A549 (cell line): ENCODE measurements at regions not wholly inside any gene's neighbourhood (a gene's known extent, or its start where the extent isn't known, plus 50 kb on each side); places are given as distances from the start of the nearest gene placed in this dataset.

Source experiments
- ATAC-seq, 2 experiments: fragments of 200-7000 bp in 1 of 2; fragments of >200 bp in 1 of 2; cut with Nextera tagmentation in 1 of 2; cut with Tn5 transposase in 1 of 2; 3 replicates each; pipeline versions ENCODE4 v1.8.0 to v1.9.1; 2018 to 2020; ENCODE audit warnings: mild to moderate bottlenecking in 1 of 2, moderate library complexity in 1 of 2
- CTCF ChIA-PET: fragments of 300-600 bp; sonication (Branson Sonifier 250); formaldehyde crosslinking; extraction: SDS; loops from one replicate; lab custom pipeline; 2021; ENCODE audit warnings: antibody characterized with exemption, inconsistent platforms; lab: Yijun Ruan, JAX
- POLR2A ChIA-PET: fragments of 350-600 bp; formaldehyde crosslinking; extraction: SDS; loops from one replicate; lab custom pipeline; 2021; ENCODE audit warnings: antibody characterized with exemption, inconsistent platforms; lab: Yijun Ruan, JAX
- DNase-seq, 2 experiments: peaks; one replicate each; pipeline versions ENCODE4 v3.0.0 to v3.0.0-alpha.2; 2011 to 2016; ENCODE audit warnings: low read depth in 1 of 2, low spot score in 1 of 2
- FAIRE-seq: peaks from 2 replicates; lab custom pipeline; 2011; peaks lifted over from hg19 to GRCh38; lab: Jason Lieb, UNC
- H3K27ac ChIP-seq, 2 experiments: fragments of >200 bp; sonication (Bioruptor Twin); formaldehyde crosslinking; 3 replicates each; pipeline ENCODE4 v1.5.1; 2016 to 2017
- H3K4me1 ChIP-seq: fragments of >200 bp; sonication (Bioruptor Twin); formaldehyde crosslinking; 3 replicates; pipeline ENCODE4 v1.6.1; 2016
- H3K4me2 ChIP-seq: fragments of >200 bp; sonication (Bioruptor Twin); formaldehyde crosslinking; 3 replicates; pipeline ENCODE4 v1.6.1; 2016
- H3K4me3 ChIP-seq: fragments of >200 bp; sonication (Bioruptor Twin); formaldehyde crosslinking; 3 replicates; pipeline ENCODE4 v1.5.1; 2016
- H3K9me3 ChIP-seq: fragments of >200 bp; sonication (Bioruptor Twin); formaldehyde crosslinking; 3 replicates; pipeline ENCODE4 v1.6.1; 2016
- EHMT2 ChIP-seq: fragments of 200-600 bp; sonication (generic); IDR thresholded peaks from 2 replicates; pipeline ENCODE4 v1.6.1; 2016; ENCODE audit warnings: antibody characterized with exemption, low read depth, mild to moderate bottlenecking, moderate library complexity
- EP300 ChIP-seq, 2 experiments: fragments of >200 bp; sonication (Bioruptor Twin); formaldehyde crosslinking; IDR thresholded peaks; 2 replicates in 1 of 2; 3 replicates in 1 of 2; pipeline ENCODE4 v1.6.1; 2016 to 2017
- FOXS1 ChIP-seq: fragments of 250-450 bp; sonication (Bioruptor Pico); IDR thresholded peaks from 2 replicates; pipeline ENCODE4 v1.5.0; 2020; ENCODE audit warnings: mild to moderate bottlenecking, moderate library complexity
- HOXA7 ChIP-seq: fragments of 250-450 bp; sonication (Bioruptor Pico); IDR thresholded peaks from 2 replicates; pipeline ENCODE4 v1.5.0; 2020; ENCODE audit warnings: mild to moderate bottlenecking, moderate library complexity
- JUN ChIP-seq, 2 experiments: fragments of >200 bp; sonication (Bioruptor Twin); formaldehyde crosslinking; IDR thresholded peaks; 2 replicates in 1 of 2; 3 replicates in 1 of 2; pipeline ENCODE4 v1.6.1; 2016 to 2017
- PHF8 ChIP-seq: fragments of 200-600 bp; sonication (generic); IDR thresholded peaks from 2 replicates; pipeline ENCODE4 v1.6.1; 2016; ENCODE audit warnings: low read depth, mild to moderate bottlenecking, antibody characterized with exemption, moderate library complexity, borderline replicate concordance
- POLR2A ChIP-seq: IDR thresholded peaks from 2 replicates; pipeline ENCODE4 v1.6.1; 2012; ENCODE audit warnings: mild to moderate bottlenecking, low read length
- RARB ChIP-seq: fragments of 250-450 bp; sonication (Bioruptor Pico); IDR thresholded peaks from 2 replicates; pipeline ENCODE4 v1.8.0; 2021; ENCODE audit warnings: mild to moderate bottlenecking, moderate library complexity
- RCOR1 ChIP-seq: fragments of 150-350 bp; IDR thresholded peaks from 2 replicates; pipeline ENCODE4 v1.6.1; 2014; ENCODE audit warnings: antibody characterized with exemption, low read length, low read depth
- RFX5 ChIP-seq: fragments of 450-650 bp; IDR thresholded peaks from 2 replicates; pipeline ENCODE4 v1.7.1; 2014; ENCODE audit warnings: antibody characterized with exemption, mild to moderate bottlenecking, moderate library complexity
- SMC3 ChIP-seq: fragments of >200 bp; sonication (Bioruptor Twin); formaldehyde crosslinking; IDR thresholded peaks from 3 replicates; pipeline ENCODE4 v1.6.1; 2018; ENCODE audit warnings: inconsistent platforms
- TFCP2L1 ChIP-seq: fragments of 250-450 bp; sonication (Bioruptor Pico); IDR thresholded peaks from 2 replicates; pipeline ENCODE4 v1.5.0; 2021; ENCODE audit warnings: mild to moderate bottlenecking
- TP53 ChIP-seq: fragments of 250-450 bp; sonication (Bioruptor Pico); IDR thresholded peaks from 2 replicates; pipeline ENCODE4 v1.5.0; 2021; ENCODE audit warnings: mild to moderate bottlenecking, moderate library complexity
- ZSCAN20 ChIP-seq: fragments of 250-450 bp; sonication (Bioruptor Pico); IDR thresholded peaks from 2 replicates; pipeline ENCODE4 v1.8.0; 2022; ENCODE audit warnings: mild to moderate bottlenecking, moderate library complexity
- WGBS: methylation state at CpG from one replicate; pipeline ENCODE4 v1.1.6; 2017; ENCODE audit errors: missing lambda C conversion rate; 5-methylcytosine and 5-hydroxymethylcytosine counted together
- TF ChIP-seq, protein P1 (sequence below): fragments of 200-600 bp; sonication (generic); IDR thresholded peaks from 2 replicates; pipeline ENCODE4 v1.6.1; 2016; ENCODE audit warnings: antibody characterized with exemption, mild to moderate bottlenecking, moderate library complexity
- TF ChIP-seq, protein P2 (sequence below): fragments of 450-650 bp; IDR thresholded peaks from 2 replicates; pipeline ENCODE4 v1.6.1; 2014; ENCODE audit warnings: antibody characterized with exemption
- TF ChIP-seq, protein P3 (sequence below): fragments of 150-350 bp; IDR thresholded peaks from 2 replicates; pipeline ENCODE4 v1.6.1; 2014; ENCODE audit warnings: low read depth, mild to moderate bottlenecking, low read length
- TF ChIP-seq, protein P4 (sequence below): fragments of 250-450 bp; sonication (Bioruptor Pico); IDR thresholded peaks from 2 replicates; pipeline ENCODE4 v1.5.0; 2020; ENCODE audit warnings: low read depth, mild to moderate bottlenecking, moderate library complexity
- TF ChIP-seq, protein P5 (sequence below): IDR thresholded peaks from 2 replicates; pipeline ENCODE4 v1.6.1; 2012
- TF ChIP-seq, protein P6 (sequence below): IDR thresholded peaks from 2 replicates; pipeline ENCODE4 v1.6.1; 2012; ENCODE audit warnings: low read depth, borderline replicate concordance

DNA sequence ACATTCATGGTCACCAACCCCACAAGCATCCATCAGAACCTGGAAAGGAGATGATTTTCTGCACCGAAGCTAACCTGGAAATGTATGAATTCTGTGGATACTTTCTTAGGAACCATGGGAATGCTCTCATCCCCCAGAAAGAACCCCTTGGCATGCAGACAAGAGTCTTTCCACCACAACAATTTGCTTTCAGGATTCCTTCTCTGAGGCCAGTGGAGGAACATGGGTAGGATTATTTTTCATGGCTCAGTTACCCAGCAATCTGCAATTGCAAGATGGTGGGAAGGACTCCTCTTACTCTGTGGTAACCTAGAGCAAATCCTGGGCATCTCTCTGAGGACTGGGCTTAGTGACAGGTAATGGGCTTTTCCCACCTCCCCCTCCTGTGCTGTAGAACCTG is 131.9 kb upstream of the MSX1 start (continued):
- TF ChIP-seq, protein P1, sequence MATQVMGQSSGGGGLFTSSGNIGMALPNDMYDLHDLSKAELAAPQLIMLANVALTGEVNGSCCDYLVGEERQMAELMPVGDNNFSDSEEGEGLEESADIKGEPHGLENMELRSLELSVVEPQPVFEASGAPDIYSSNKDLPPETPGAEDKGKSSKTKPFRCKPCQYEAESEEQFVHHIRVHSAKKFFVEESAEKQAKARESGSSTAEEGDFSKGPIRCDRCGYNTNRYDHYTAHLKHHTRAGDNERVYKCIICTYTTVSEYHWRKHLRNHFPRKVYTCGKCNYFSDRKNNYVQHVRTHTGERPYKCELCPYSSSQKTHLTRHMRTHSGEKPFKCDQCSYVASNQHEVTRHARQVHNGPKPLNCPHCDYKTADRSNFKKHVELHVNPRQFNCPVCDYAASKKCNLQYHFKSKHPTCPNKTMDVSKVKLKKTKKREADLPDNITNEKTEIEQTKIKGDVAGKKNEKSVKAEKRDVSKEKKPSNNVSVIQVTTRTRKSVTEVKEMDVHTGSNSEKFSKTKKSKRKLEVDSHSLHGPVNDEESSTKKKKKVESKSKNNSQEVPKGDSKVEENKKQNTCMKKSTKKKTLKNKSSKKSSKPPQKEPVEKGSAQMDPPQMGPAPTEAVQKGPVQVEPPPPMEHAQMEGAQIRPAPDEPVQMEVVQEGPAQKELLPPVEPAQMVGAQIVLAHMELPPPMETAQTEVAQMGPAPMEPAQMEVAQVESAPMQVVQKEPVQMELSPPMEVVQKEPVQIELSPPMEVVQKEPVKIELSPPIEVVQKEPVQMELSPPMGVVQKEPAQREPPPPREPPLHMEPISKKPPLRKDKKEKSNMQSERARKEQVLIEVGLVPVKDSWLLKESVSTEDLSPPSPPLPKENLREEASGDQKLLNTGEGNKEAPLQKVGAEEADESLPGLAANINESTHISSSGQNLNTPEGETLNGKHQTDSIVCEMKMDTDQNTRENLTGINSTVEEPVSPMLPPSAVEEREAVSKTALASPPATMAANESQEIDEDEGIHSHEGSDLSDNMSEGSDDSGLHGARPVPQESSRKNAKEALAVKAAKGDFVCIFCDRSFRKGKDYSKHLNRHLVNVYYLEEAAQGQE, result no peak
- no peak for TF ChIP-seq FOXS1
- TF ChIP-seq HOXA7 (CRISPR knock-in tag), result no peak

DNA sequence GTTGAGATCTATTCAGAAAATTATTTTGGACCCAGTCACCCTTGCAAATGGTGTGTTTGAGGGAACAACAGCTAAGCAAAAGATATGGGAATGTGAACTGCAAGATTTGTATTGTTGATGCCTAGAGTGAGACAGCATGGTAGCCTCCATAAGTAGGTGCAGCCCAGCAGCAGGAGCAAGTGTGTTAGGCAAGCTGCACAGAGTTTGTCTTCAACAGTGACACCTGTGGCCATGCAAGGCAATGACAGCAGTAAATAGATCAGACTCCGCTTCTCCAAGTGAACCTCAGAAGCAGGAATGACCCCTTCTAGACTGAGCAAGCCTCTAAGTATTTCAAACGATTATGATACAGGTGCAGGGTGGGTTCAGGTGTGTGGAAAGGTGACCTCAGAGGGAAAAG is 133.4 kb upstream of the MSX1 start:
- no peak for FAIRE-seq
- ChIA-PET CTCF (no interaction called here), POLR2A (no interaction called here)
- 0% methylated on average over 2 of the region's 2 CpGs for whole genome bisulfite sequencing
- Histone ChIP-seq H3K4me3 (no peak overlapping the region), H3K4me2 (no peak overlapping the region), H3K4me1 (no peaks in the 10 kb centered on the region), H3K27ac (no peak overlapping the region), H3K9me3 (peaks cover 8% of the 10 kb centered on the region; the same call in 2 of the 3 replicates)
- DNase-seq, result peak in 1 of 2 experiments; percentile 33
- no peak for ATAC-seq
- no peak for TF ChIP-seq EHMT2
- TF ChIP-seq, protein P2, sequence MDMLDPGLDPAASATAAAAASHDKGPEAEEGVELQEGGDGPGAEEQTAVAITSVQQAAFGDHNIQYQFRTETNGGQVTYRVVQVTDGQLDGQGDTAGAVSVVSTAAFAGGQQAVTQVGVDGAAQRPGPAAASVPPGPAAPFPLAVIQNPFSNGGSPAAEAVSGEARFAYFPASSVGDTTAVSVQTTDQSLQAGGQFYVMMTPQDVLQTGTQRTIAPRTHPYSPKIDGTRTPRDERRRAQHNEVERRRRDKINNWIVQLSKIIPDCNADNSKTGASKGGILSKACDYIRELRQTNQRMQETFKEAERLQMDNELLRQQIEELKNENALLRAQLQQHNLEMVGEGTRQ, result no peak
- TF ChIP-seq, protein P3, sequence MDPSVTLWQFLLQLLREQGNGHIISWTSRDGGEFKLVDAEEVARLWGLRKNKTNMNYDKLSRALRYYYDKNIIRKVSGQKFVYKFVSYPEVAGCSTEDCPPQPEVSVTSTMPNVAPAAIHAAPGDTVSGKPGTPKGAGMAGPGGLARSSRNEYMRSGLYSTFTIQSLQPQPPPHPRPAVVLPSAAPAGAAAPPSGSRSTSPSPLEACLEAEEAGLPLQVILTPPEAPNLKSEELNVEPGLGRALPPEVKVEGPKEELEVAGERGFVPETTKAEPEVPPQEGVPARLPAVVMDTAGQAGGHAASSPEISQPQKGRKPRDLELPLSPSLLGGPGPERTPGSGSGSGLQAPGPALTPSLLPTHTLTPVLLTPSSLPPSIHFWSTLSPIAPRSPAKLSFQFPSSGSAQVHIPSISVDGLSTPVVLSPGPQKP, result no peak
- TF ChIP-seq EP300 (IDR thresholded peaks at IDR 0.05), result no peak
- TF ChIP-seq JUN (IDR thresholded peaks at IDR 0.05), result no peak
- TF ChIP-seq TP53 (CRISPR knock-in tag), result no peak
- no peak for TF ChIP-seq ZSCAN20 (CRISPR knock-in tag)
- TF ChIP-seq RCOR1, result no peak
- TF ChIP-seq, protein P4, sequence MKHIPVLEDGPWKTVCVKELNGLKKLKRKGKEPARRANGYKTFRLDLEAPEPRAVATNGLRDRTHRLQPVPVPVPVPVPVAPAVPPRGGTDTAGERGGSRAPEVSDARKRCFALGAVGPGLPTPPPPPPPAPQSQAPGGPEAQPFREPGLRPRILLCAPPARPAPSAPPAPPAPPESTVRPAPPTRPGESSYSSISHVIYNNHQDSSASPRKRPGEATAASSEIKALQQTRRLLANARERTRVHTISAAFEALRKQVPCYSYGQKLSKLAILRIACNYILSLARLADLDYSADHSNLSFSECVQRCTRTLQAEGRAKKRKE, result no peak
- no peak for TF ChIP-seq POLR2A
- no peak for TF ChIP-seq RFX5
- TF ChIP-seq PHF8, result no peak
- TF ChIP-seq TFCP2L1 (CRISPR knock-in tag), result no peak
- TF ChIP-seq, protein P5, sequence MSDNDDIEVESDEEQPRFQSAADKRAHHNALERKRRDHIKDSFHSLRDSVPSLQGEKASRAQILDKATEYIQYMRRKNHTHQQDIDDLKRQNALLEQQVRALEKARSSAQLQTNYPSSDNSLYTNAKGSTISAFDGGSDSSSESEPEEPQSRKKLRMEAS, result no peak
- no peak for TF ChIP-seq SMC3
- TF ChIP-seq RARB (CRISPR knock-in tag), result no peak
- TF ChIP-seq, protein P6, sequence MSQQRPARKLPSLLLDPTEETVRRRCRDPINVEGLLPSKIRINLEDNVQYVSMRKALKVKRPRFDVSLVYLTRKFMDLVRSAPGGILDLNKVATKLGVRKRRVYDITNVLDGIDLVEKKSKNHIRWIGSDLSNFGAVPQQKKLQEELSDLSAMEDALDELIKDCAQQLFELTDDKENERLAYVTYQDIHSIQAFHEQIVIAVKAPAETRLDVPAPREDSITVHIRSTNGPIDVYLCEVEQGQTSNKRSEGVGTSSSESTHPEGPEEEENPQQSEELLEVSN, result no peak
